ENCODE measurements at regions not wholly inside any gene's neighbourhood (a gene's known extent, or its start where the extent isn't known, plus 50 kb on each side); places are given as distances from the start of the nearest gene placed in this dataset.

DNA sequence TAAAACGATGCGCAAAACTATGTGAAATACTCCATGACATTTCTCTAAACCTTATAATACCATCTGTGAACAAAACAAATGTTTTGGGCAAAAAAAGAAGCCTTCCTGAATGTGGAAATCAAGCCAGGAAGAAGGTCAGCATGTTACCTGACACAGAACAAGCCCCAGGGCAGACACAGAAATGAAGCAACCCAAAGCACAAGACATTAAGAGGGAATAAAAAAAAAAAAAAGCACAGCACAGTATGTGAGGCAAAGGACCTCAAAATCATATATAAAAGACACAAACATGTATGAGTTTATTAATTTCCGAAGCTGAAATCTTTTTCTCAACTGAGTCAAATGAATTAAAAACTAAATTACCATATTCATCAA is 161.8 kb downstream of the SKIDA1 start:
- no peak for DNase-seq
- intact Hi-C loops (cut with DNase I; ENCODE audit: low total_unique reads): no loop called here
- H3K27ac ChIP-seq: no peak overlapping the region

DNA sequence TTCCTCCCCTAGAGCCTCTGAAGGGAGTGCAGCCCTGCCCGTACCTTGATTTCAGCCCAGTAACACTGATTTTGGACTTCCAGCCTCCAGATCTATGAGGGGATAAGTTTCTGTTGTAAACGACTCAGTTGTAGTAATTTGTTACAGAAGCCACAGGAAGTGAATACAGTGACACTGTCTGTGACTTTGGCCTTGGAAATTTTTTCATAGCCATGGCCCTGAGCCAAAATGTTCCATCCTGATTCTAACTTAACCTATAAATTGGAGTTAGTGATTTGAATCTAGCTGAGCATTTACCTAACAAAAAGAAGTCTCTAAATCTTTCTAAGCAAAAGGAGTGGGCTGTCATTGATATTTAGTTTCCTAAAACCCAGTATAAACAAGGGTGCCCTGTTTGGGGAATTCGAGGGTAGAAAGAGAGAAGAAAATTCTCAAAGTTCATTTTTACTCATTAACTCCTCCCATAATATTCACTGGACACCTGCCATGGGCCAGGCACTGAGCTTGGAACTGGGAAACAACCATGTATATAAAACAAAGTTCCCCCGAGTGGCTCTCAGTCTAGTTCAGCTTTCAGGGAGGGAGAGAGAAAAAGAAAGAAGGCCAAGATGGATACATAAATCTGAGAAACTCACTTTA is 162.3 kb downstream of the SKIDA1 start:
- Histone ChIP-seq H3K36me3 (no peaks in the 10 kb centered on the region), H3K27me3 (replicated peaks in 1 of 7) (peaks cover 0 to 6% (median 0%) of the 10 kb centered on the region in 7 donors), H3K9me3 (no peaks in the 10 kb centered on the region), H3K4me1 (peaks cover 0 to 31% (median 4%) of the 10 kb centered on the region in 6 donors), H3K27ac (peak overlapping the region in 2 of 8 donors; percentile 9 to 23), H3K4me3 (no peak overlapping the region)
- no peak for DNase-seq
- no peak for TF ChIP-seq POLR2AphosphoS5 (IDR thresholded peaks at IDR 0.05)
- TF ChIP-seq, protein P1, sequence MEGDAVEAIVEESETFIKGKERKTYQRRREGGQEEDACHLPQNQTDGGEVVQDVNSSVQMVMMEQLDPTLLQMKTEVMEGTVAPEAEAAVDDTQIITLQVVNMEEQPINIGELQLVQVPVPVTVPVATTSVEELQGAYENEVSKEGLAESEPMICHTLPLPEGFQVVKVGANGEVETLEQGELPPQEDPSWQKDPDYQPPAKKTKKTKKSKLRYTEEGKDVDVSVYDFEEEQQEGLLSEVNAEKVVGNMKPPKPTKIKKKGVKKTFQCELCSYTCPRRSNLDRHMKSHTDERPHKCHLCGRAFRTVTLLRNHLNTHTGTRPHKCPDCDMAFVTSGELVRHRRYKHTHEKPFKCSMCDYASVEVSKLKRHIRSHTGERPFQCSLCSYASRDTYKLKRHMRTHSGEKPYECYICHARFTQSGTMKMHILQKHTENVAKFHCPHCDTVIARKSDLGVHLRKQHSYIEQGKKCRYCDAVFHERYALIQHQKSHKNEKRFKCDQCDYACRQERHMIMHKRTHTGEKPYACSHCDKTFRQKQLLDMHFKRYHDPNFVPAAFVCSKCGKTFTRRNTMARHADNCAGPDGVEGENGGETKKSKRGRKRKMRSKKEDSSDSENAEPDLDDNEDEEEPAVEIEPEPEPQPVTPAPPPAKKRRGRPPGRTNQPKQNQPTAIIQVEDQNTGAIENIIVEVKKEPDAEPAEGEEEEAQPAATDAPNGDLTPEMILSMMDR (IDR thresholded peaks at IDR 0.05 in 8 of 11, conservative IDR thresholded peaks at IDR 0.05 in 3 of 11): no peak
- no peak for TF ChIP-seq POLR2A (IDR thresholded peaks at IDR 0.05)
- intact Hi-C loops (cut with DNase I; ENCODE audit: low total_unique reads): no loop called here
- 50 to 63% (median 51%) methylated on average over 4 of the region's 4 CpGs for WGBS, 5 donors

More for the DNA sequence above, 161.8 kb downstream of the SKIDA1 start:
- Histone ChIP-seq H3K4me3 (no peak overlapping the region), H3K27me3 (replicated peaks in 1 of 7) (peaks cover 0 to 4% (median 0%) of the 10 kb centered on the region in 7 donors), H3K4me1 (peaks cover 0 to 36% (median 6%) of the 10 kb centered on the region in 6 donors), H3K36me3 (no peaks in the 10 kb centered on the region), H3K9me3 (no peaks in the 10 kb centered on the region)
- TF ChIP-seq POLR2AphosphoS5 (IDR thresholded peaks at IDR 0.05) (no peak), POLR2A (IDR thresholded peaks at IDR 0.05) (no peak)
- TF ChIP-seq, protein P1 (IDR thresholded peaks at IDR 0.05 in 8 of 11, conservative IDR thresholded peaks at IDR 0.05 in 3 of 11): no peak
- 80 to 91% (median 86%) methylated on average over 3 of the region's 3 CpGs for WGBS, 5 donors

DNA sequence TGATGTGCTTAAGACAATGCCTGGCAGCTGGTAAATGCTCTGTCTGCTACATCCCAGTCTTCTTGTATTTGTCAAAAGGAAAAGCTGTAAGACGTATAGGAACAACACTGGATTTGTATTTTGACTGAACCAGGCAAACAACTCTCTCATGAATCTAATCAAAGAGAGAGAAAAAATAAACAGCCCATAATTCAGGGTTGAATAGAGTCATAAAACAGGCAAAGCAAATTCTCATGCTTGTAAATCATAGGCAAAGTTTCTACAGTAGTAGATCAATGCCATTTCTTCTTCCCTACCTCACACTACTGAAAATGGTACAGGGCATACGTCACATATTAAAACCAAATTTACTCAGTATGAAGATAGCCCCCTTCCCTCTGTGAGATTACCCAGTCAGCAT is 166.3 kb downstream of the SKIDA1 start:
- intact Hi-C loops (cut with DNase I; ENCODE audit: low total_unique reads): no loop called here
- Histone ChIP-seq H3K27ac (no peak overlapping the region), H3K36me3 (no peaks in the 10 kb centered on the region), H3K9me3 (no peaks in the 10 kb centered on the region), H3K27me3 (replicated peaks in 1 of 7) (peaks cover 0 to 6% (median 0%) of the 10 kb centered on the region in 7 donors), H3K4me1 (peaks cover 0 to 17% (median 4%) of the 10 kb centered on the region in 6 donors), H3K4me3 (no peak overlapping the region)
- DNase-seq: no peak
- no peak for TF ChIP-seq POLR2AphosphoS5 (IDR thresholded peaks at IDR 0.05)
- TF ChIP-seq POLR2A (IDR thresholded peaks at IDR 0.05): no peak
- TF ChIP-seq, protein P1 (IDR thresholded peaks at IDR 0.05 in 8 of 11, conservative IDR thresholded peaks at IDR 0.05 in 3 of 11): no peak
- 85 to 95% (median 89%) methylated on average over 2 of the region's 2 CpGs for WGBS, 5 donors

DNA sequence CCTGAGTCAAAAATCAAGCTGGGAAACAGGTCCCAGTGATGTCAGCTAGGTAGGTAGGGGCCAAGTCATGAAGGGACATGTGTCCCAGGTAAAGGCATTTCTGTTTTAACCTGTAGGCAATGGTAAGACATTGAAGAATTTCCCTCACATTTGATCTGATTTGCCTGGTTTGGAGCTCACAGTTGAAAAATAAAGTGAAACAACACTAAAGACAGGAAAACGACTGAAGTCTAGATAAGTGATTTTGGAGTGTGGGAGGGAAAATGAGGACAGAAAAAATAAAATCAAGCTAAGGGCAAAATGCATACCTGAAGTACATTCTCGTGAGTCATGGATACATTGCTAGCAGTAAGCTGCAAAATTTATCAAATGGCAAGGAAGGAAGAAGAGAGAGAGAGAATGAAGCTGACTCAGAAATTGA is 169.9 kb downstream of the SKIDA1 start:
- WGBS, 5 donors: 56 to 76% (median 67%) methylated on average over 2 of the region's 2 CpGs
- TF ChIP-seq POLR2A (IDR thresholded peaks at IDR 0.05) (no peak), POLR2AphosphoS5 (IDR thresholded peaks at IDR 0.05) (no peak)
- TF ChIP-seq, protein P1 (IDR thresholded peaks at IDR 0.05 in 8 of 11, conservative IDR thresholded peaks at IDR 0.05 in 3 of 11): no peak
- Histone ChIP-seq H3K4me3 (no peak overlapping the region), H3K36me3 (no peaks in the 10 kb centered on the region), H3K4me1 (no peaks in the 10 kb centered on the region), H3K27ac (no peak overlapping the region), H3K9me3 (peaks cover 0 to 7% (median 0%) of the 10 kb centered on the region in 8 donors), H3K27me3 (replicated peaks in 1 of 7) (peaks cover 0 to 6% (median 0%) of the 10 kb centered on the region in 7 donors)
- no peak for DNase-seq
- intact Hi-C loops (cut with DNase I; ENCODE audit: low total_unique reads): no loop called here
